H1 (cell line): ENCODE measurements at regions not wholly inside any gene's neighbourhood (a gene's known extent, or its start where the extent isn't known, plus 50 kb on each side); places are given as distances from the start of the nearest gene placed in this dataset.

Source experiments
- CTCF ChIA-PET: fragments of 300-600 bp; sonication (Branson Sonifier 250); formaldehyde crosslinking; loops from one replicate; lab custom pipeline; 2021; ENCODE audit not compliant: partially characterized antibody; lab: Charles Lee
- POLR2A ChIA-PET: fragments of 300-600 bp; sonication (Branson Sonifier 250); formaldehyde crosslinking; loops from one replicate; lab custom pipeline; 2021; ENCODE audit warnings: inconsistent platforms; ENCODE audit not compliant: partially characterized antibody; lab: Charles Lee
- DNase-seq, 2 experiments: peaks; one replicate each; pipeline versions ENCODE4 v3.0.0 to v3.0.0-alpha.2; 2010 to 2022; ENCODE audit warnings: low spot score in 2 of 2, low read depth in 1 of 2, mixed read lengths in 1 of 2
- FAIRE-seq: peaks from 2 replicates; lab custom pipeline; 2011; peaks lifted over from hg19 to GRCh38; lab: Jason Lieb, UNC
- H2AFZ ChIP-seq: 2 replicates; pipeline ENCODE4 v1.8.1; 2012; ENCODE audit warnings: low read length, inconsistent platforms
- H2AK5ac ChIP-seq: 2 replicates; pipeline ENCODE4 v1.6.1; 2013; ENCODE audit warnings: low read depth, low read length
- H2BK120ac ChIP-seq: replicated peaks from 2 replicates; pipeline ENCODE3; 2013; ENCODE audit warnings: low read depth, low read length, inconsistent platforms
- H2BK12ac ChIP-seq: 2 replicates; pipeline ENCODE4 v1.6.1; 2013; ENCODE audit warnings: low read depth, low read length
- H2BK15ac ChIP-seq: 2 replicates; pipeline ENCODE4 v1.6.1; 2013; ENCODE audit warnings: low read length
- H2BK20ac ChIP-seq: 2 replicates; pipeline ENCODE4 v1.6.1; 2013; ENCODE audit warnings: low read length
- H2BK5ac ChIP-seq: 2 replicates; pipeline ENCODE4 v1.6.1; 2013; ENCODE audit warnings: low read depth, low read length
- H3K14ac ChIP-seq: 2 replicates; pipeline ENCODE4 v1.6.1; 2013; ENCODE audit warnings: inconsistent platforms; ENCODE audit not compliant: insufficient read length
- H3K18ac ChIP-seq: 2 replicates; pipeline ENCODE4 v1.6.1; 2013; ENCODE audit warnings: low read length; ENCODE audit errors: extremely low read depth
- H3K23ac ChIP-seq: 2 replicates; pipeline ENCODE4 v1.6.1; 2013; ENCODE audit warnings: inconsistent platforms; ENCODE audit not compliant: insufficient read length
- H3K23me2 ChIP-seq: 2 replicates; pipeline ENCODE4 v1.6.1; 2013; ENCODE audit warnings: low read depth, low read length
- H3K27ac ChIP-seq: 2 replicates; pipeline ENCODE4 v1.6.1; 2011; ENCODE audit warnings: low read depth, low read length, inconsistent platforms
- H3K27me3 ChIP-seq, 4 experiments: replicated peaks in 1 of 4; 1 replicate in 1 of 4; 2 replicates in 3 of 4; pipeline versions ENCODE4 v1.6.1 to v1.8.1; 2011 to 2013; ENCODE audit warnings: low read length in 3 of 4, mild to moderate bottlenecking in 3 of 4, inconsistent platforms in 2 of 4, mixed read lengths in 2 of 4, moderate library complexity in 1 of 4; ENCODE audit not compliant: control insufficient read depth in 3 of 4, insufficient read depth in 3 of 4; ENCODE audit errors: extremely low read depth in 1 of 4
- H3K36me3 ChIP-seq, 4 experiments: 2 replicates each; pipeline versions ENCODE4 v1.6.1 to v1.8.1; 2011 to 2013; ENCODE audit warnings: mild to moderate bottlenecking in 4 of 4, low read length in 3 of 4, moderate library complexity in 2 of 4, control low read depth in 1 of 4, inconsistent platforms in 1 of 4; ENCODE audit not compliant: insufficient read depth in 4 of 4, control insufficient read depth in 2 of 4
- H3K4ac ChIP-seq: replicated peaks from 2 replicates; pipeline ENCODE3; 2013; ENCODE audit warnings: low read length, low read depth, mixed read lengths, inconsistent platforms; ENCODE audit not compliant: insufficient read length
- H3K4me1 ChIP-seq, 4 experiments: replicated peaks in 1 of 4; 1 replicate in 1 of 4; 2 replicates in 3 of 4; pipeline versions ENCODE4 v1.6.1 to v1.8.1; 2011 to 2013; ENCODE audit warnings: low read length in 3 of 4, inconsistent platforms in 2 of 4, mixed read lengths in 1 of 4; ENCODE audit not compliant: insufficient read depth in 4 of 4, control insufficient read depth in 3 of 4
- H3K4me2 ChIP-seq, 2 experiments: 2 replicates each; pipeline versions ENCODE4 v1.6.1 to v1.8.1; 2011 to 2013; ENCODE audit warnings: low read depth in 2 of 2, low read length in 2 of 2, control low read depth in 1 of 2, inconsistent platforms in 1 of 2, mild to moderate bottlenecking in 1 of 2; ENCODE audit not compliant: insufficient read depth in 1 of 2
- H3K4me3 ChIP-seq, 4 experiments: fragments of 200-600, 300-600 bp in 1 of 4; sonication (generic), shearing (Covaris generic), sonication (Bioruptor Twin) in 1 of 4; 2 replicates each; pipeline versions ENCODE4 v1.5.1 to v1.8.1; 2011 to 2016; ENCODE audit warnings: low read length in 4 of 4, low read depth in 3 of 4, control low read depth in 2 of 4, inconsistent platforms in 2 of 4, mild to moderate bottlenecking in 2 of 4, mixed read lengths in 1 of 4, moderate library complexity in 1 of 4; ENCODE audit not compliant: insufficient read depth in 2 of 4; ENCODE audit errors: extremely low read depth in 1 of 4
- H3K56ac ChIP-seq: replicated peaks from 2 replicates; pipeline ENCODE3; 2013; ENCODE audit warnings: low read depth, mild to moderate bottlenecking, mixed read lengths, low read length, inconsistent platforms; ENCODE audit not compliant: insufficient read length
- H3K79me1 ChIP-seq: 2 replicates; pipeline ENCODE4 v1.6.1; 2013; ENCODE audit warnings: low read depth, low read length, control low read depth
- H3K79me2 ChIP-seq, 2 experiments: 2 replicates each; pipeline versions ENCODE4 v1.6.1 to v1.8.1; 2012 to 2013; ENCODE audit warnings: low read length in 2 of 2, mild to moderate bottlenecking in 2 of 2, inconsistent platforms in 1 of 2; ENCODE audit not compliant: insufficient read depth in 2 of 2, control insufficient read depth in 1 of 2
- H3K9ac ChIP-seq, 4 experiments: replicated peaks in 1 of 4; 1 replicate in 1 of 4; 2 replicates in 3 of 4; pipeline versions ENCODE4 v1.6.1 to v1.8.1; 2011 to 2013; ENCODE audit warnings: low read depth in 3 of 4, low read length in 3 of 4, control low read depth in 2 of 4, mild to moderate bottlenecking in 2 of 4, moderate library complexity in 2 of 4, inconsistent platforms in 1 of 4; ENCODE audit errors: extremely low read depth in 1 of 4
- H3K9me3 ChIP-seq, 2 experiments: 2 replicates each; pipeline versions ENCODE4 v1.6.1 to v1.8.1; 2012 to 2013; ENCODE audit warnings: mild to moderate bottlenecking in 2 of 2, moderate library complexity in 2 of 2, control low read depth in 1 of 2, inconsistent platforms in 1 of 2, low read depth in 1 of 2, low read length in 1 of 2, mixed read lengths in 1 of 2; ENCODE audit not compliant: insufficient read depth in 2 of 2
- H4K20me1 ChIP-seq, 2 experiments: replicated peaks in 1 of 2; 2 replicates each; pipeline versions ENCODE3 to v1.8.1; 2011 to 2013; ENCODE audit warnings: inconsistent platforms in 2 of 2, low read length in 2 of 2, mild to moderate bottlenecking in 1 of 2; ENCODE audit not compliant: insufficient read depth in 2 of 2, control insufficient read depth in 1 of 2
- H4K5ac ChIP-seq: 2 replicates; pipeline ENCODE4 v1.6.1; 2013; ENCODE audit warnings: low read length, low read depth, mixed read lengths, inconsistent platforms; ENCODE audit not compliant: insufficient read length
- H4K8ac ChIP-seq: 2 replicates; pipeline ENCODE4 v1.8.0; 2013; ENCODE audit warnings: mild to moderate bottlenecking, moderate library complexity, low read length, inconsistent platforms; ENCODE audit not compliant: insufficient read depth; ENCODE audit errors: extremely low read depth
- H4K91ac ChIP-seq: replicated peaks from 2 replicates; pipeline ENCODE3; 2013; ENCODE audit warnings: low read length, mixed read lengths, inconsistent platforms; ENCODE audit not compliant: insufficient read length
- CBX5 ChIP-seq: fragments of 300-800, 300-1000 bp; sonication (generic); IDR thresholded peaks from 2 replicates; pipeline ENCODE4 v1.7.1; 2016; ENCODE audit warnings: antibody characterized with exemption, low read length, low read depth
- CREB1 ChIP-seq: IDR thresholded peaks from 2 replicates; pipeline ENCODE4 v1.6.1; 2012; ENCODE audit warnings: inconsistent platforms
- E2F6 ChIP-seq: IDR thresholded peaks from 2 replicates; pipeline ENCODE4 v1.6.1; 2012; ENCODE audit warnings: inconsistent platforms
- EP300 ChIP-seq, 2 experiments: IDR thresholded peaks; 1 replicate in 1 of 2; 2 replicates in 1 of 2; pipeline ENCODE4 v1.6.1; 2011 to 2012; ENCODE audit warnings: low read depth in 2 of 2, low read length in 2 of 2, mild to moderate bottlenecking in 2 of 2, borderline replicate concordance in 1 of 2, inconsistent platforms in 1 of 2, moderate library complexity in 1 of 2
- EZH2 ChIP-seq: fragments of 200-600 bp; sonication (generic); IDR thresholded peaks from 2 replicates; pipeline ENCODE4 v1.7.1; 2012; ENCODE audit warnings: low read depth, mild to moderate bottlenecking, moderate library complexity, low read length, inconsistent platforms; ENCODE audit not compliant: severe bottlenecking
- RBBP5 ChIP-seq: IDR thresholded peaks from 2 replicates; pipeline ENCODE4 v1.7.1; 2012; ENCODE audit warnings: low read depth, mild to moderate bottlenecking, inconsistent platforms, low read length, moderate library complexity, borderline replicate concordance
- RNF2 ChIP-seq: fragments of 200-900, 300-1000 bp; sonication (generic); IDR thresholded peaks from 2 replicates; pipeline ENCODE4 v1.7.1; 2016; ENCODE audit warnings: borderline replicate concordance, low read depth, mild to moderate bottlenecking, antibody characterized with exemption, low read length; ENCODE audit not compliant: poor library complexity, severe bottlenecking; ENCODE audit errors: missing control alignments
- SP4 ChIP-seq: IDR thresholded peaks from 2 replicates; pipeline ENCODE4 v1.6.1; 2012; ENCODE audit warnings: low read length, inconsistent platforms
- SRF ChIP-seq: IDR thresholded peaks from 2 replicates; pipeline ENCODE4 v1.6.1; 2011; ENCODE audit warnings: mild to moderate bottlenecking, low read depth, low read length, moderate library complexity
- WGBS, 2 experiments: shearing (Covaris generic) in 1 of 2; methylation state at CpG; one replicate each; pipeline versions ENCODE4 v1.1.6 to v1.1.7; 2013 to 2015; ENCODE audit warnings: low lambda C conversion rate in 2 of 2, mixed read lengths in 2 of 2, inconsistent platforms in 1 of 2, low coverage in 1 of 2, missing lambda C conversion rate in 1 of 2; ENCODE audit not compliant: insufficient replicate concordance in 2 of 2, insufficient coverage in 1 of 2, insufficient read length in 1 of 2; ENCODE audit errors: extremely low coverage in 1 of 2, missing lambda C conversion rate in 1 of 2; 5-methylcytosine and 5-hydroxymethylcytosine counted together
- TF ChIP-seq, protein P1 (sequence below): IDR thresholded peaks from 2 replicates; pipeline ENCODE4 v1.6.1; 2012; ENCODE audit warnings: inconsistent platforms

DNA sequence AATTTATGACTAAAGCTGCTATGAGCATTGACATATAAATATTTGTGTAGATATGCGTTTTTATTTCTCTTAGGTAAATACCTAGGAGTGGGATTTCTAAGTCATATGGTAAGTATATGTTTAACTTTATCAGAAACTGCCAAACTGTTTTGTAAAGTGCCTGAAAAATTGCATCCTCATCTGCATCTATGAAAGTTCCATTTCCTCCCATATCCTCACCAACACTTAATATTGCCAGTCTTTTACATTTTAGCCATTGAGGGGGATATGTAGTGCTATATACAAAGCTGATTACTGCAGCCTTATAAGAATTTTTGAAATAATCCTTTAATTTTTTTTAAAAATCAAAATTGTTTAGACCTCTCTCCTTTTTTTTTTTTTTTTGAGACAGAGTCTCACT is 123.1 kb upstream of the SPRY4 start:
- H3K9me3 ChIP-seq = no peaks in the 10 kb centered on the region
- TF ChIP-seq SP4 (no peak), EP300 (IDR thresholded peaks at IDR 0.05; ENCODE audit: borderline replicate concordance in 1 of 2, low read depth in 2 of 2, low read length in 2 of 2) (no peak), SRF (no peak), RBBP5 (no peak), CBX5 (no peak), EZH2 (no peak), CREB1 (no peak), E2F6 (no peak), RNF2 (no peak)
- TF ChIP-seq, protein P1, sequence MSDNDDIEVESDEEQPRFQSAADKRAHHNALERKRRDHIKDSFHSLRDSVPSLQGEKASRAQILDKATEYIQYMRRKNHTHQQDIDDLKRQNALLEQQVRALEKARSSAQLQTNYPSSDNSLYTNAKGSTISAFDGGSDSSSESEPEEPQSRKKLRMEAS = no peak
- no peak overlapping the region for H2BK12ac ChIP-seq
- H3K79me2 ChIP-seq = no peaks in the 10 kb centered on the region
- H3K18ac ChIP-seq = no peak overlapping the region
- no peak overlapping the region for H4K91ac ChIP-seq
- WGBS, 2 experiments = 96% methylated on average over 1 of the region's 1 CpG; no CpG with 5 or more reads in 1 of the 2 experiments
- H2BK20ac ChIP-seq = no peak overlapping the region
- no peak overlapping the region for H3K4me2 ChIP-seq
- H3K23ac ChIP-seq = no peak overlapping the region
- no peak overlapping the region for H2BK120ac ChIP-seq
- CTCF ChIA-PET = interaction anchor here (0.6 kb wide), 1 partner anchor 136 kb away, joined by 3 read pairs; no protein-coding TSS in a partner anchor
- no peak overlapping the region for H4K5ac ChIP-seq
- H3K9ac ChIP-seq = no peak overlapping the region
- H3K23me2 ChIP-seq = no peaks in the 10 kb centered on the region; the same call in 1 of the 2 replicates
- no peak for FAIRE-seq
- H3K27me3 ChIP-seq = no peaks in the 10 kb centered on the region
- no peak overlapping the region for H3K56ac ChIP-seq
- H4K20me1 ChIP-seq = no peaks in the 10 kb centered on the region
- no peak overlapping the region for H4K8ac ChIP-seq
- no peak for DNase-seq
- H3K4ac ChIP-seq = no peak overlapping the region
- no peak overlapping the region for H2AK5ac ChIP-seq
- no peak overlapping the region for H2BK5ac ChIP-seq
- H3K4me3 ChIP-seq = no peak overlapping the region
- H3K79me1 ChIP-seq = no peaks in the 10 kb centered on the region
- H3K27ac ChIP-seq = no peak overlapping the region
- no peak overlapping the region for H2BK15ac ChIP-seq
- POLR2A ChIA-PET = no interaction called here
- no peak overlapping the region for H2AFZ ChIP-seq
- H3K14ac ChIP-seq = no peak overlapping the region
- no peaks in the 10 kb centered on the region for H3K36me3 ChIP-seq
- peaks cover 0 to 5% (median under 1%) of the 10 kb centered on the region in 4 experiments; a peak in 2 of 7 replicates for H3K4me1 ChIP-seq
